ENCODE measurements at regions not wholly inside any gene's neighbourhood (a gene's known extent, or its start where the extent isn't known, plus 50 kb on each side); places are given as distances from the start of the nearest gene placed in this dataset.
"Not testable (repeated sequence)": the region's sequence is repeated elsewhere in the genome, so short reads cannot be mapped to it uniquely, and the experiment has no call there.

DNA sequence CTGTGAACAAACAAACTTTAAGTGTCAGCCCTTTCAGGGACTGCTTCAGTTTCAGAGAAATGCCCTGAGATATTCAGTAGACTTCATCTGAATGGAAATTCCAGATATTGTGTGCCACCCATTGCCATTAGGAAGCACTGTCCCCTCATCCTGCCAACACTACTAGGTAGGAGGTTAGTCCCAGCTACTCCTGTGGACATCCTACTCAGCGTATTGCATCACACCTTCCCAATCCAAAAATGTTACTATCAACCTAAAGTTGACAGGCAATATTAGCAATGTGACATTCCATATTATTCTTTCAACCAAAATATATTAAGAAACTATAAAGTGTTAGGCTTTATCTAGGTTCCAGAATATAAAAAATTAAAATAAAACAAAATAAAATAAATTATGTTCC, 552.0 kb upstream of the ST8SIA4 start:
- no peak overlapping the region for H3K4me3 ChIP-seq (ENCODE audit: low read depth, low read length)
- TF ChIP-seq, protein P1, sequence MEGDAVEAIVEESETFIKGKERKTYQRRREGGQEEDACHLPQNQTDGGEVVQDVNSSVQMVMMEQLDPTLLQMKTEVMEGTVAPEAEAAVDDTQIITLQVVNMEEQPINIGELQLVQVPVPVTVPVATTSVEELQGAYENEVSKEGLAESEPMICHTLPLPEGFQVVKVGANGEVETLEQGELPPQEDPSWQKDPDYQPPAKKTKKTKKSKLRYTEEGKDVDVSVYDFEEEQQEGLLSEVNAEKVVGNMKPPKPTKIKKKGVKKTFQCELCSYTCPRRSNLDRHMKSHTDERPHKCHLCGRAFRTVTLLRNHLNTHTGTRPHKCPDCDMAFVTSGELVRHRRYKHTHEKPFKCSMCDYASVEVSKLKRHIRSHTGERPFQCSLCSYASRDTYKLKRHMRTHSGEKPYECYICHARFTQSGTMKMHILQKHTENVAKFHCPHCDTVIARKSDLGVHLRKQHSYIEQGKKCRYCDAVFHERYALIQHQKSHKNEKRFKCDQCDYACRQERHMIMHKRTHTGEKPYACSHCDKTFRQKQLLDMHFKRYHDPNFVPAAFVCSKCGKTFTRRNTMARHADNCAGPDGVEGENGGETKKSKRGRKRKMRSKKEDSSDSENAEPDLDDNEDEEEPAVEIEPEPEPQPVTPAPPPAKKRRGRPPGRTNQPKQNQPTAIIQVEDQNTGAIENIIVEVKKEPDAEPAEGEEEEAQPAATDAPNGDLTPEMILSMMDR (IDR thresholded peaks at IDR 0.05; ENCODE audit: low read depth, low read length): no peak
- no peak for DNase-seq (ENCODE audit: low read depth, low spot score)
- in situ Hi-C loops (cut with HindIII; ENCODE audit: low sequenced_read_pairs): no loop called here

DNA sequence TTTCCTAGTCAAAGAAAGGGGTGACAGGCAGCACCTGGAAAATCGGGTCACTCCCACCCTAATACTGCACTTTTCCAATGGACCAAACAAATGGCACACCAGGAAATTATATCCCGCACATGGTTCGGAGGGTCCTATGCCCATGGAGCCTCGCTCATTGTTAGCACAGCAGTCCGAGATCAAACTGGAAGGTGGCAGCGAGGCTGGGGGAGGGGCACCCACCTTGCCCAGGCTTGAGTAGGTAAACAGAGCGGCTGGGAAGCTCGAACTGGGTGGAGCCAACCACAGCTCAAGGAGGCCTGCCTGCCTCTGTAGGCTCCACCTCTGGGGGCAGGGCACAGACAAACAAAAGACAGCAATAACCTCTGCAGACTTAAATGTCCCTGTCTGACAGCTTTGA, 539.2 kb upstream of the ST8SIA4 start:
- in situ Hi-C loops (cut with HindIII; ENCODE audit: low sequenced_read_pairs); H3K4me3 ChIP-seq (ENCODE audit: low read depth, low read length); DNase-seq (ENCODE audit: low read depth, low spot score): not testable (repeated sequence)

DNA sequence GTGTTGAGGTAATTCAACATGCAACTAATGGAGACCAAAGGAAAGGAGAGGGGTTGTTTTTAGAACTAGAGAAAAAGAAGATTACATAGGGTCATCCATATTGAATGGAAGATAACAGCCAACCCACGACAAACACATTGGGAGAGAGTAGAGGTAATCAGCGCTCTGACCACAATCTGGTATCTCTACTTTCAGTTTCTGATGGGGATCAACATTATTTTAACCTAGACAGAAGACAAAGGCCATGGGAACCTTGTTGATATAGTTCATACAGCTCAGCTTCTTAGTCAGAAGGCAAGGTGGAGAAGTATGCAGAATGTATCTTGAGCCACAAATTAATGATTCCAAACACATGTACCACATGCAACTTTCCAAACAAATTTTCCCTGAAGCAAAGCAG, 537.1 kb upstream of the ST8SIA4 start:
- no peak overlapping the region for H3K4me3 ChIP-seq (ENCODE audit: low read depth, low read length)
- TF ChIP-seq, protein P1 (IDR thresholded peaks at IDR 0.05; ENCODE audit: low read depth, low read length): no peak
- no peak for DNase-seq (ENCODE audit: low read depth, low spot score)
- in situ Hi-C loops (cut with HindIII; ENCODE audit: low sequenced_read_pairs): no loop called here

DNA sequence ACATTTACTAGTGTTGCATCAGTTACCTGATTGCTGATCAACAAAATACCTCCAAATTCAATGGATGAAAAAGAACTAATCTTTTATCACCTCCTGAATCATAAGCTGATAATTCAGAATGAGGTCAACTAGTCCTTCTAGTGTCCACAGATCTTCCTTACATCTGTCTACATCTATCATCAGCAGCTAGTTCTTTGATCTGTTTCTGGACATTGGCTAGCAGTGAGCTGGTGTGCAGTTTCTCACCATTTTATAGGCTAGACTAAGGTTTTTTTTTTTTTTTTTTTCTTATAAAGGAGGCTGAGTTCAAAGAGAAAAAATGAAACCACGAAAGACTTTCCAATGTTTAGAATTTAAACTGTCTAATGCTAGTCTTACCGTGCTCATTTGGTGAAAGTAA, 534.3 kb upstream of the ST8SIA4 start:
- DNase-seq (ENCODE audit: low read depth, low spot score): no peak
- in situ Hi-C loops (cut with HindIII; ENCODE audit: low sequenced_read_pairs): no loop called here
- H3K4me3 ChIP-seq (ENCODE audit: low read depth, low read length): no peak overlapping the region
- TF ChIP-seq, protein P1 (IDR thresholded peaks at IDR 0.05; ENCODE audit: low read depth, low read length): no peak

DNA sequence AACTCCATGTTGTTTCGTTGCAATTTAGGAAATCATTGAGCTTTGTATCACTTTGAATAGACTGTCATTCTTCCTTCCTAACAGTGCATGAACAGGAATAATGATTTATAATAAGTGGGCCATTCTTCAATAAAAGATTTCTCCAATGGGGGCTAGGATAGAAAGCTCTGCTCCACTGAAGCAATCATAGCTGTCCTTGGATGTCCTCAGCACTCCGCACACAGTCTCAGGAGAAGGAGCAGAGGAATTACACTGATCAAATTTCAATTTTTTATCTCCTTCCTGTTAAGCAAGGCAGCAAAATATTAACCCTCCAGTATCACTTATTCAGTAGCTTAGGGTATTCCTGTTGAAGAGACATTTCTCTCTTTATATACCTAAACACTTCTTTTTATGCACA, 532.7 kb upstream of the ST8SIA4 start:
- TF ChIP-seq, protein P1 (IDR thresholded peaks at IDR 0.05; ENCODE audit: low read depth, low read length): no peak
- no peak for DNase-seq (ENCODE audit: low read depth, low spot score)
- in situ Hi-C loops (cut with HindIII; ENCODE audit: low sequenced_read_pairs): no loop called here
- no peak overlapping the region for H3K4me3 ChIP-seq (ENCODE audit: low read depth, low read length)

DNA sequence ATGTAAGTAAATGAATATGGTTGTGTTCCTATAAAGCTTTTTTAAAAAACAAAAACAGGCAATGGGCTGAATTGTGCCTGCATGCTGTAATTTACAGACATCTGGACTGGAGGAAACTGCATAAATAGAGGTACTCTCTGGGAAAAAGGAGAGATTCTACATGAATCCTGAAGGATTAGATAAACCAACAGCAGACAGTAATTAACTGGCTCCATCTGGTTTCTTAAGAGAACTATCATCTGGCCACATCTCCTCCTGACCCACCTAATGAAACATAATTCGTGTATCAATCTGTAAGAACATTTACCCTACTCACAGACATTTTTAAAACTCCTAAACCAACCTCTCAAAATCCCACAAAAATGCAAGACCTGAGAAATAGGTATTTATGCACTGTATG, 528.1 kb upstream of the ST8SIA4 start:
- in situ Hi-C loops (cut with HindIII; ENCODE audit: low sequenced_read_pairs): no loop called here

DNA sequence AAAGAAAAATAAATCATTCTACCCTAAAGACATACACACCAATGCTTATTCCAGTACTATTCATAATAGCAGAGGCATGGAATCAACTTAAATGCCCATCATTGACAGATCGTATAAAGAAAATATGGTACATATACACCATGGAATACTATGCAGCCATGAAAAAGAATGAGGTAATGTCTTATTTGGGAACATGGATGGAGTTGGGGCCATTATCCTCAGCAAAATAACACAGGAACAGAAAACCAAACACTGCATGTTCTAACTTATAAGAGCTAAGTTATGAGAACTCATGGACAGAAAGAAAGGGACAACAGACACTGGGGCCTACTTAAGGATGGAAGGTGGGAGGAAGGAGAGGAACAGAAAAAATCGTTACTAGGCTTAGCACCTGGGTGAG, 527.5 kb upstream of the ST8SIA4 start:
- in situ Hi-C loops (cut with HindIII; ENCODE audit: low sequenced_read_pairs): no loop called here
- H3K4me3 ChIP-seq (ENCODE audit: low read depth, low read length): no peak overlapping the region
- no peak for DNase-seq (ENCODE audit: low read depth, low spot score)
- TF ChIP-seq, protein P1 (IDR thresholded peaks at IDR 0.05; ENCODE audit: low read depth, low read length): no peak

More for the DNA sequence above, 528.1 kb upstream of the ST8SIA4 start:
- TF ChIP-seq, protein P1 (IDR thresholded peaks at IDR 0.05; ENCODE audit: low read depth, low read length): no peak
- H3K4me3 ChIP-seq (ENCODE audit: low read depth, low read length): no peak overlapping the region
- DNase-seq (ENCODE audit: low read depth, low spot score): no peak

Measured in astrocyte of the spinal cord (primary cell).